Astrocyte of the spinal cord (primary cell): ENCODE measurements at regions not wholly inside any gene's neighbourhood (a gene's known extent, or its start where the extent isn't known, plus 50 kb on each side); places are given as distances from the start of the nearest gene placed in this dataset.

Experiments
- DNase-seq: peaks from one replicate; pipeline ENCODE4 v3.0.0; 2011; ENCODE audit warnings: low read depth, low spot score
- H3K4me3 ChIP-seq: 2 replicates; pipeline ENCODE4 v1.5.1; 2011; ENCODE audit warnings: low read depth, mild to moderate bottlenecking, low read length, moderate library complexity
- in situ Hi-C: cut with HindIII; loops from 2 replicates; pipeline ENCODE4 v1.10.0; 2017; ENCODE audit warnings: low sequenced_read_pairs
- TF ChIP-seq, protein P1 (sequence below): IDR thresholded peaks from 2 replicates; pipeline ENCODE4 v1.5.1; 2012; ENCODE audit warnings: low read depth, mild to moderate bottlenecking, low read length, inconsistent platforms

DNA sequence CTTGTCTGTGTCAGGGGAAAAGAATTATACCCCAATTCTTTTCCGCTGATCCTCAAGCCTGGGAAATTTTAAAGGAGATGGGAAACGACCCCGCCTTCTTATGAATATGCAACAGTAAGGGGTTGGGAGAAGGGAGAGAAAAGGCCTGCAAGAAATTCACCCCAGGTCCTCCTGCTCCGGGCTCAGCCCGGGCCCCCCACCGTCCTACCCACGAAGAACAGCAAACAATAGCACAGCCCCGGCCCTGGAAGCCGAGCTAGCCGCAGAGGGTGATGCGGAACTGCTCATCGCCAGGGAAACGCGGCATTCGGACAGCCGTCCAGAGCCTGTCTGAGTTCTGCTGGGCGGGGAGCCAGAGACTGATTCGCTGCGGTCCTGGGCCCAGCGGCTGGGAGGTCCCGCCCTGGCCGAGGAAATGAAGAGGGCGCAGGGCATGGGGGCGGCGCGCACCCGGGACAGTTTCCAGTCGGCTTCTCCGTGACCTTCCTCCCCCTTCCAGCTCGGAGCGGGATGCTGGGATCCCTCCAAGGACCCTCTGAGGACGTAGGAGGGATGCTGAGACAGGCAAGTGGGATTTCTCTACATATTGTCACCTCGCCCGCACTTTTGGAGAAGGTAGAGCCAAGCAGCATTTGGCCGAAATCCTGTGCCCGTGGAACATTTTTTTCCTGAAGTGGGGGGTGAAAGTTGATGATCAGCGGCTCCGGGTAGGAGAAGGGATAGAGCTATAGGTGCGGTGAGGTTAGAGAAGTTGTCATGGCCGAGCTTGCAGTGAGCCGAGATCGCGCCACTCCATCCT is 82.3 kb upstream of the C1QTNF9B start:
- peak; percentile 96 for DNase-seq
- in situ Hi-C loops = no loop called here
- TF ChIP-seq, protein P1, sequence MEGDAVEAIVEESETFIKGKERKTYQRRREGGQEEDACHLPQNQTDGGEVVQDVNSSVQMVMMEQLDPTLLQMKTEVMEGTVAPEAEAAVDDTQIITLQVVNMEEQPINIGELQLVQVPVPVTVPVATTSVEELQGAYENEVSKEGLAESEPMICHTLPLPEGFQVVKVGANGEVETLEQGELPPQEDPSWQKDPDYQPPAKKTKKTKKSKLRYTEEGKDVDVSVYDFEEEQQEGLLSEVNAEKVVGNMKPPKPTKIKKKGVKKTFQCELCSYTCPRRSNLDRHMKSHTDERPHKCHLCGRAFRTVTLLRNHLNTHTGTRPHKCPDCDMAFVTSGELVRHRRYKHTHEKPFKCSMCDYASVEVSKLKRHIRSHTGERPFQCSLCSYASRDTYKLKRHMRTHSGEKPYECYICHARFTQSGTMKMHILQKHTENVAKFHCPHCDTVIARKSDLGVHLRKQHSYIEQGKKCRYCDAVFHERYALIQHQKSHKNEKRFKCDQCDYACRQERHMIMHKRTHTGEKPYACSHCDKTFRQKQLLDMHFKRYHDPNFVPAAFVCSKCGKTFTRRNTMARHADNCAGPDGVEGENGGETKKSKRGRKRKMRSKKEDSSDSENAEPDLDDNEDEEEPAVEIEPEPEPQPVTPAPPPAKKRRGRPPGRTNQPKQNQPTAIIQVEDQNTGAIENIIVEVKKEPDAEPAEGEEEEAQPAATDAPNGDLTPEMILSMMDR = no peak
- H3K4me3 ChIP-seq = peak overlapping the region; percentile 75

DNA sequence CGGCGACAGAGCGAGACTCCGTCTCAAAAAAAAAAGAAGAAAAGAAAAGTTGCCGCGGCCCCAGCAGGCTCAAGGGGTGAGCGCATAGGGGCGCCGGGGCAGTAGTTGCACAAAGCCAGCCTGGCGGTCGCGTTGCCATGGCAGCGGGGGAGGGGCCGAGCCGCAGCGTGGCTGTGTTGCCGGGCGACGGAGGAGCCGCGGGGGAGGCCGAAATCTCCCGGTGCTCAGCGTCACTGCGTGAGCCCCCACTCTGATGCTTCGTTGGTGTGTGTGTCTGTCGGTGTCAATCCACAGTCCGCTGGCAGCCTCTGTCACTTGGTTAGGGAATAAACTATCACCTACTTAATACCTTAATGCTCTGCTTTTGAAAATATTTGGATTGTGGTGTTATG is 82.9 kb upstream of the C1QTNF9B start:
- peak; percentile 89 for DNase-seq
- in situ Hi-C loops = no loop called here
- TF ChIP-seq, protein P1 = no peak
- H3K4me3 ChIP-seq = peak overlapping the region; percentile 75

DNA sequence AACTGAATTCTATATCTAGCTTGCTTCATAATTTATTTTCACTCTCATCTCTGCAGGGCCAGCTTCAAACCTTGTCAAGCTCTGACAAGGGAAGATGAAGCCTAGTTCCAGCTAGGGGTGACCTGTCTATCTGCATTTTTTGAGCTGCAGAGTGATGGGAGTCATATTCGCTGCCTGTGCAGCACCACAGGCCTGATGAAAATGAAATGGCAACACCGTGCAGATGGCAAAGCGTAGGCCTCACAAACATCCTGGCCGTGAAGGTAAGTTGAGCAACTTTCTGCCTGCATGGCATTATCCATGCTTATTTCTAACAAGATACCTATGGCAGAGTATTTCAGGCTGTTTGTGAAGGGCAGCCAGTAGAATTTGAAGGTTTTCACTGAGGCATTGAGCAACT is 86.4 kb upstream of the C1QTNF9B start:
- in situ Hi-C loops = no loop called here
- no peak overlapping the region for H3K4me3 ChIP-seq
- TF ChIP-seq, protein P1 = no peak
- no peak for DNase-seq

DNA sequence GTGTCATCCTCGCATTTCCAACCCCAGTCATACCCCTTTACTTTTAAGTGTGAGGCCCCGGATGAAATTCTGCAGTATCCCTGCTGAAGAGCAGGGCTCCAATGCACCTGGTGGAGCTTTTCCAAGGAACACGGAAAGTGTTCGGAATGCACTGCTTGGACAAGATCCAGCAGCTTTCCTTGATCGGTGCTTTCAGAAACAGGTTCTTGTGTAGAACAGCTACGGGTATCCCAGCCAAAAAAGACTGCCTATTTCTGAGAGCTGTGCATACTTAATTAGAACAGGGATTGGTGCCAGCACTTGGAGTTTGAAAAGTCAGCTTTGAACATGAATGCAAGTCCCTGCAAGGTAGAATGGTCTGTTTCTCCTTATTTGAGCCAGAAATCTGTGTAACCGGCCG is 87.2 kb upstream of the C1QTNF9B start:
- TF ChIP-seq, protein P1 = no peak
- in situ Hi-C loops = no loop called here
- no peak for DNase-seq
- H3K4me3 ChIP-seq = no peak overlapping the region

DNA sequence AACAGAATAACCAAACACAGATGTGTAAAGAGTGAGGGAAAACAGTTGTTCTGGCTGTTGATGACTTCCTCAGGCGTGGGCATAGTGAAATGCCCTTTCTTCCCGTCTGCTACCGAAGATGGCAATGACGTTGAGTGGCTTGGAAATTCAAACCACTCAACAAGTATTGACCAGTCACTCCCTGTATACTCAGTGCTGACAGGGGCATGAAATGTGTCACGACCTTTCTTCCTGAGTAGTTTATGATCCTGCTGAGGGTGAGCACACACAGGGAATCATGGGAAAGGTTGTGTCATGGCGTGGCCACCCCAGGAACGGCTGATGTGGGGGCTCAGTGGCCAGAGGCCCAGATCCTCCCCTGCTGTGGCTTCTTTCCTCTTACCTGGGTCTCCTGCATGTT is 87.8 kb upstream of the C1QTNF9B start:
- in situ Hi-C loops = no loop called here
- DNase-seq = no peak
- no peak overlapping the region for H3K4me3 ChIP-seq
- TF ChIP-seq, protein P1 = no peak

DNA sequence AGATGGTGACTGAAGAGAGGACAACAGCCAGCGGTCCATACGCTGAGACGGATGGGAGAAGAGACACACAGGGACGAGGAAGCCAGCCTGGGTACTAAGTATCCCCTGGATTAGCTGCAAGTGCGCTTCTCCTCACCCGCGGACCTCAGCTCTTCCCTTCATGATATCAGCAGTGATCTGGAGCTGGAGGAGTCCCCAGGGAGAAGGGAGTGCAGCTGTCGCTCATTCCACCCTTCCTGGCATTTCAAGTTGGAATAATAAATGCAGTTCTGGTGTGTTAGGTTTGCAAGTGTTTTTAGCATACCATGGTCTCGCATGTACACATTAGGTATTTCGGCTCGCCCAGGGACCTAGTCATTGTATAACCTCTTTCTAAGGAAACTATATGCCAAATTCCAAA is 88.5 kb upstream of the C1QTNF9B start:
- in situ Hi-C loops = no loop called here
- TF ChIP-seq, protein P1 = no peak
- H3K4me3 ChIP-seq = no peak overlapping the region
- DNase-seq = no peak
